Mesothelial cell of epicardium (in vitro differentiated cells): ENCODE measurements at regions not wholly inside any gene's neighbourhood (a gene's known extent, or its start where the extent isn't known, plus 50 kb on each side); places are given as distances from the start of the nearest gene placed in this dataset.

Experiments used
- DNase-seq, 2 experiments: peaks; one replicate each; pipeline ENCODE4 v3.0.0; 2021; ENCODE audit warnings: low spot score in 2 of 2; ENCODE audit not compliant: unreplicated experiment in 2 of 2
- H3K27ac Mint-ChIP-seq: 2 replicates; pipeline ENCODE4 v1.8.0; 2021; ENCODE audit warnings: mixed read lengths
- H3K27me3 Mint-ChIP-seq: 2 replicates; pipeline ENCODE4 v1.8.0; 2021; ENCODE audit warnings: low read depth, mixed read lengths
- H3K36me3 Mint-ChIP-seq: 2 replicates; pipeline ENCODE4 v1.8.0; 2021; ENCODE audit warnings: mixed read lengths
- H3K4me1 Mint-ChIP-seq: 2 replicates; pipeline ENCODE4 v1.8.0; 2021; ENCODE audit warnings: mixed read lengths
- H3K4me3 Mint-ChIP-seq: 2 replicates; pipeline ENCODE4 v1.8.0; 2021; ENCODE audit warnings: mild to moderate bottlenecking, moderate library complexity, mixed read lengths
- H3K9me3 Mint-ChIP-seq: 2 replicates; pipeline ENCODE4 v1.8.0; 2021; ENCODE audit warnings: mixed read lengths
- CTCF ChIP-seq: fragments of 200-600 bp; sonication (generic); IDR thresholded peaks from one replicate; pipeline ENCODE4 v1.5.0; 2021; ENCODE audit warnings: antibody characterized with exemption; ENCODE audit not compliant: unreplicated experiment

- Mint-ChIP-seq H3K4me1 (peaks cover 27% of the 10 kb centered on the region), H3K36me3 (peaks cover 3% of the 10 kb centered on the region), H3K27me3 (no peaks in the 10 kb centered on the region), H3K27ac (no peak overlapping the region), H3K4me3 (no peak overlapping the region), H3K9me3 (no peaks in the 10 kb centered on the region)
- no peak for DNase-seq
- no peak for TF ChIP-seq CTCF
Observed at GRCh38 chr11:92347454-92347853, 122.8 kb downstream of the FAT3 start.

DNA sequence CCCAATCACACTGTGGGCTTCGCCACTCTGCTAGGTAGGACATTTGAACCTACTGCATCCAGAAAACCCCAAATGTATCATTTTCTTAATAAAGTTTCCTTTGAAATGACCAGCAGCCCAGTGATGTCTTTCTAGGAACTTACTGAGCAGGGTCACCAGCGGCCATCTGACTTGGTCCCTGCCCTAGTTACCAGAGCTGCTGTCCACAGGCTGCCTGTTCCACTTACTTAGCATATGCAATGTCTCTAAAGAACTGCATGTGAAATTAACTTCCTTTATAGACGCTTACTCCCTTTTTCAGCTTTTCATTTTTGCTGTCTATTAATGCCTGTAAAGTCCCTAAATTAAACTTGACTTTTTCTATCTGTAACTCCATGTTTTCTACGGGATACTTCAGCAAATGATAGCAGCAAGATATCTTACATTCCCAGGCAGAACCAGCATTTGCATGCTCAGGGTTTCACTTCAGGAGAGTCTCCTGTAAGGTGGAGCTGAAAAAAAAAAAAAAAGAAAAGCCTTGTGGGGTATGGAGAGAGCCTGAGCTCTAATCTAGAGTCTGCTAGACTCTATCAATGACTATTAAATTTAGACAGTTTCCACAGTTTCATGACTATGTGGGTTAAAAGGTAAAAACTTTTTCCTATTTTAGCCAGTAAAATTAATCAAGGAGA, 125.0 kb downstream of the FAT3 start:
- H3K27ac Mint-ChIP-seq, result no peak overlapping the region
- peaks cover 6% of the 10 kb centered on the region for H3K36me3 Mint-ChIP-seq
- H3K4me3 Mint-ChIP-seq, result no peak overlapping the region
- no peaks in the 10 kb centered on the region for H3K9me3 Mint-ChIP-seq
- peaks cover 20% of the 10 kb centered on the region for H3K4me1 Mint-ChIP-seq
- H3K27me3 Mint-ChIP-seq, result no peaks in the 10 kb centered on the region
- TF ChIP-seq CTCF, result no peak
- DNase-seq, result no peak

- Mint-ChIP-seq H3K27me3 (no peaks in the 10 kb centered on the region), H3K4me1 (peaks cover 1% of the 10 kb centered on the region), H3K9me3 (no peaks in the 10 kb centered on the region), H3K27ac (no peak overlapping the region), H3K36me3 (peaks cover 3% of the 10 kb centered on the region), H3K4me3 (no peak overlapping the region)
- TF ChIP-seq CTCF, result no peak
- DNase-seq, result no peak
Observed at GRCh38 chr11:92357344-92357743, 132.7 kb downstream of the FAT3 start.

- TF ChIP-seq CTCF, result no peak
- Mint-ChIP-seq H3K36me3 (peaks cover under 1% of the 10 kb centered on the region), H3K4me3 (no peak overlapping the region), H3K27me3 (no peaks in the 10 kb centered on the region), H3K9me3 (no peaks in the 10 kb centered on the region), H3K27ac (no peak overlapping the region), H3K4me1 (peaks cover 3% of the 10 kb centered on the region)
- DNase-seq, result no peak
Observed at GRCh38 chr11:92357841-92358240, 133.2 kb downstream of the FAT3 start.

DNA sequence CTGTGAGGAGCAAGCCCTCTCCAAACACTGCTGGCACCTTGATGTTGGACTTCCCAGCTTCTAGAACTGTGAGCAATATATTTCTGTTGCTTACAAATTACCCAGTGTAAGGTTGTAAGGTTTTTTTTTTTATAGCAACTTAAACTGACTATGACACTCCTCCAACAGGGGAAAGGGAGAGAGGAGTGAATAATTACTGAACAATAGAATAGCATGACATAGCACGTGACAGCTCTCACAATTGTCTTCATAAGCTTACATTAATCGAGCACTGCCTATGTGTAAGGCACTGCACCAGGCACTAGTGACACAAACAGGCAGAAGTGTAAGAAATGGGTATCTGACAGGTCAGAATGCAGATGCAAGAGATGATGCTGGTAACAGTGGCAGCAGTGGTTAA, 136.9 kb downstream of the FAT3 start:
- peaks cover 14% of the 10 kb centered on the region for H3K4me1 Mint-ChIP-seq
- no peaks in the 10 kb centered on the region for H3K36me3 Mint-ChIP-seq
- TF ChIP-seq CTCF, result no peak
- H3K27me3 Mint-ChIP-seq, result no peaks in the 10 kb centered on the region
- H3K9me3 Mint-ChIP-seq, result no peaks in the 10 kb centered on the region
- no peak overlapping the region for H3K4me3 Mint-ChIP-seq
- no peak for DNase-seq
- H3K27ac Mint-ChIP-seq, result no peak overlapping the region

DNA sequence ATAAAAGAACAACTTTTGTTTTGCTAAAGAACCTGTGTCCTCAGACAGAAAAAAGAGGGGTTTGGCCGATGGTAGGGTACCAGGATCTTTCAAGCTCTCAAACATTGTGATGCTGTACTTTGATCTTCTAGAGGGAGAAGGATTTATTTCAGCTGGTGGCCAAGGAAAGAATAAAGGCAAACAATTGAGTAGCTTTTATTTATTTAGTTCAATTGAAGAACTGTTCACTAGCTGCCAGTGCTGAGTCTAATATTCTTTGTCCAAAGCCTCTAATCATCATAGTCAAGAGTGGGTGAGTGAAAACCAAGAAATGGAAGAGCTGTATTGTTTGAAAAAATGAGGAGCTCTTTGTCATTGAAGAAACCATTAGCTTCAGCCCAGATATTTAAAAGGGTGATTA, 138.4 kb downstream of the FAT3 start:
- no peaks in the 10 kb centered on the region for H3K27me3 Mint-ChIP-seq
- no peaks in the 10 kb centered on the region for H3K9me3 Mint-ChIP-seq
- no peak overlapping the region for H3K27ac Mint-ChIP-seq
- no peak overlapping the region for H3K4me3 Mint-ChIP-seq
- H3K4me1 Mint-ChIP-seq, result peaks cover 14% of the 10 kb centered on the region
- TF ChIP-seq CTCF, result no peak
- DNase-seq, result no peak
- no peaks in the 10 kb centered on the region for H3K36me3 Mint-ChIP-seq
